ENCODE measurements at regions not wholly inside any gene's neighbourhood (a gene's known extent, or its start where the extent isn't known, plus 50 kb on each side); places are given as distances from the start of the nearest gene placed in this dataset.

GRCh38 chr13:83201506-83201905, 680.8 kb downstream of the SLITRK1 start:
- WGBS, 2 donors, result 66 to 70% methylated on average over 3 of the region's 3 CpGs
- H3K36me3 ChIP-seq, result no peaks in the 10 kb centered on the region
- TF ChIP-seq EP300 (IDR thresholded peaks at IDR 0.05), result no peak
- no peak for TF ChIP-seq POLR2AphosphoS5 (IDR thresholded peaks at IDR 0.05)
- no peak for TF ChIP-seq POLR2A (IDR thresholded peaks at IDR 0.05)
- no peak for TF ChIP-seq CTCF (IDR thresholded peaks at IDR 0.05)
- H3K9me3 ChIP-seq, result no peaks in the 10 kb centered on the region
- no peaks in the 10 kb centered on the region for H3K27me3 ChIP-seq
- no peak overlapping the region for H3K4me3 ChIP-seq
- DNase-seq (no peak), ATAC-seq (ENCODE audit: low FRiP score in 2 of 2) (no peak)
- no peaks in the 10 kb centered on the region for H3K4me1 ChIP-seq
- H3K27ac ChIP-seq, result no peak overlapping the region

- Histone ChIP-seq H3K36me3 (no peaks in the 10 kb centered on the region), H3K27ac (no peak overlapping the region), H3K9me3 (no peaks in the 10 kb centered on the region), H3K27me3 (no peaks in the 10 kb centered on the region), H3K4me3 (no peak overlapping the region), H3K4me1 (no peaks in the 10 kb centered on the region)
- ATAC-seq (ENCODE audit: low FRiP score in 2 of 2) (no peak), DNase-seq (no peak)
- TF ChIP-seq POLR2A (IDR thresholded peaks at IDR 0.05) (no peak), CTCF (IDR thresholded peaks at IDR 0.05) (no peak), EP300 (IDR thresholded peaks at IDR 0.05) (no peak), POLR2AphosphoS5 (IDR thresholded peaks at IDR 0.05) (no peak)
- 72 to 76% methylated on average over 3 of the region's 3 CpGs for WGBS, 2 donors
Measured at GRCh38 chr13:83197316-83197715, 685.0 kb downstream of the SLITRK1 start.

GRCh38 chr13:83190020-83190419, 692.3 kb downstream of the SLITRK1 start:
- DNase-seq (no peak), ATAC-seq (ENCODE audit: low FRiP score in 2 of 2) (no peak)
- Histone ChIP-seq H3K36me3 (no peaks in the 10 kb centered on the region), H3K4me1 (no peaks in the 10 kb centered on the region), H3K27me3 (no peaks in the 10 kb centered on the region), H3K27ac (no peak overlapping the region), H3K9me3 (no peaks in the 10 kb centered on the region), H3K4me3 (no peak overlapping the region)
- 80 to 85% methylated on average over 3 of the region's 3 CpGs for WGBS, 2 donors
- no peak for TF ChIP-seq EP300 (IDR thresholded peaks at IDR 0.05)
- TF ChIP-seq POLR2AphosphoS5 (IDR thresholded peaks at IDR 0.05), result no peak
- no peak for TF ChIP-seq POLR2A (IDR thresholded peaks at IDR 0.05)
- TF ChIP-seq CTCF (IDR thresholded peaks at IDR 0.05), result no peak

GRCh38 chr13:83184819-83185218, 697.5 kb downstream of the SLITRK1 start:
- no peak for DNase-seq
- no peaks in the 10 kb centered on the region for H3K4me1 ChIP-seq
- no peaks in the 10 kb centered on the region for H3K27me3 ChIP-seq
- H3K4me3 ChIP-seq, result no peak overlapping the region
- ATAC-seq (ENCODE audit: low FRiP score in 2 of 2), result no peak
- peaks cover 0 to 6% (median 0%) of the 10 kb centered on the region in 4 donors for H3K9me3 ChIP-seq
- no peak for TF ChIP-seq POLR2AphosphoS5 (IDR thresholded peaks at IDR 0.05)
- TF ChIP-seq EP300 (IDR thresholded peaks at IDR 0.05), result no peak
- TF ChIP-seq CTCF (IDR thresholded peaks at IDR 0.05), result no peak
- TF ChIP-seq POLR2A (IDR thresholded peaks at IDR 0.05), result no peak
- H3K27ac ChIP-seq, result no peak overlapping the region
- WGBS, 2 donors, result 58 to 66% methylated on average over 2 of the region's 2 CpGs
- H3K36me3 ChIP-seq, result no peaks in the 10 kb centered on the region

GRCh38 chr13:83184150-83184475, 698.2 kb downstream of the SLITRK1 start:
- ATAC-seq (ENCODE audit: low FRiP score in 2 of 2) (no peak), DNase-seq (no peak)
- Histone ChIP-seq H3K9me3 (peaks cover 0 to 6% (median 0%) of the 10 kb centered on the region in 4 donors), H3K27ac (no peak overlapping the region), H3K4me3 (no peak overlapping the region), H3K36me3 (no peaks in the 10 kb centered on the region), H3K4me1 (no peaks in the 10 kb centered on the region), H3K27me3 (no peaks in the 10 kb centered on the region)
- WGBS, 2 donors, result 94% methylated on average over 9 to 11 of the region's 11 CpGs
- TF ChIP-seq POLR2AphosphoS5 (IDR thresholded peaks at IDR 0.05) (no peak), EP300 (IDR thresholded peaks at IDR 0.05) (no peak), POLR2A (IDR thresholded peaks at IDR 0.05) (no peak), CTCF (IDR thresholded peaks at IDR 0.05) (no peak)

All from upper lobe of left lung (tissue), 6 donors.